WTC11 (cell line): ENCODE measurements at regions not wholly inside any gene's neighbourhood (a gene's known extent, or its start where the extent isn't known, plus 50 kb on each side); places are given as distances from the start of the nearest gene placed in this dataset.

ENCODE experiments used
- ATAC-seq: fragments of 200-7000 bp; cut with Tn5 transposase; 2 replicates; pipeline ENCODE4 v1.10.0; 2021; ENCODE audit warnings: mild to moderate bottlenecking, moderate library complexity
- CTCF ChIA-PET: fragments of 300-600 bp; sonication (Branson Sonifier 250); formaldehyde crosslinking; loops from one replicate; lab custom pipeline; 2021; ENCODE audit warnings: antibody characterized with exemption; lab: Charles Lee
- POLR2A ChIA-PET: fragments of 350-600 bp; sonication (Branson Sonifier 250); formaldehyde crosslinking; loops from one replicate; lab custom pipeline; 2021; ENCODE audit warnings: antibody characterized with exemption; lab: Charles Lee
- DNase-seq: peaks from one replicate; pipeline ENCODE4 v3.0.0; 2021; ENCODE audit warnings: low spot score
- H3K27ac Mint-ChIP-seq: 2 replicates; pipeline ENCODE4 v1.8.0; 2021; ENCODE audit warnings: mixed read lengths
- H3K27me3 Mint-ChIP-seq: 2 replicates; pipeline ENCODE4 v1.8.0; 2021; ENCODE audit warnings: low read depth, mild to moderate bottlenecking, moderate library complexity, mixed read lengths
- H3K36me3 Mint-ChIP-seq: 2 replicates; pipeline ENCODE4 v1.8.0; 2021; ENCODE audit warnings: mixed read lengths
- H3K4me1 Mint-ChIP-seq: 2 replicates; pipeline ENCODE4 v1.8.0; 2022; ENCODE audit warnings: mixed read lengths
- H3K4me3 Mint-ChIP-seq: 2 replicates; pipeline ENCODE4 v1.8.0; 2021; ENCODE audit warnings: mild to moderate bottlenecking, moderate library complexity, mixed read lengths
- H3K9me3 Mint-ChIP-seq: 2 replicates; pipeline ENCODE4 v1.8.0; 2021; ENCODE audit warnings: mixed read lengths
- AR ChIP-seq: fragments of 250-450 bp; sonication (Bioruptor Pico); IDR thresholded peaks from 2 replicates; pipeline ENCODE4 v1.9.0; 2021; ENCODE audit warnings: mild to moderate bottlenecking
- ATF3 ChIP-seq: sonication (generic); formaldehyde crosslinking; conservative IDR thresholded peaks from 2 replicates; pipeline ENCODE4 v1.8.1; 2022; ENCODE audit warnings: mild to moderate bottlenecking, missing genetic modification reagents
- CREM ChIP-seq: sonication (generic); formaldehyde crosslinking; IDR thresholded peaks from 2 replicates; pipeline ENCODE4 v1.8.1; 2022; ENCODE audit warnings: mild to moderate bottlenecking, missing genetic modification reagents, moderate library complexity
- ERG ChIP-seq: fragments of 250-450 bp; sonication (Bioruptor Pico); IDR thresholded peaks from 2 replicates; pipeline ENCODE4 v1.8.0; 2021; ENCODE audit warnings: mild to moderate bottlenecking
- ESRRA ChIP-seq: sonication (generic); formaldehyde crosslinking; IDR thresholded peaks from 2 replicates; pipeline ENCODE4 v1.8.1; 2022; ENCODE audit warnings: mild to moderate bottlenecking, missing genetic modification reagents, borderline replicate concordance
- GTF2I ChIP-seq: fragments of 250-450 bp; sonication (Bioruptor Pico); conservative IDR thresholded peaks from 2 replicates; pipeline ENCODE4 v1.4.0; 2021; ENCODE audit warnings: mild to moderate bottlenecking
- SMAD3 ChIP-seq: sonication (generic); formaldehyde crosslinking; IDR thresholded peaks from 2 replicates; pipeline ENCODE4 v1.8.0; 2022; ENCODE audit warnings: missing genetic modification reagents, mild to moderate bottlenecking, borderline replicate concordance
- TCF7 ChIP-seq: sonication (generic); formaldehyde crosslinking; IDR thresholded peaks from 2 replicates; pipeline ENCODE4 v1.8.0; 2022; ENCODE audit warnings: mild to moderate bottlenecking, low read depth, missing genetic modification reagents, moderate library complexity
- ZBTB21 ChIP-seq: sonication (generic); formaldehyde crosslinking; IDR thresholded peaks from 2 replicates; pipeline ENCODE4 v1.8.1; 2023; ENCODE audit warnings: mild to moderate bottlenecking, missing genetic modification reagents, borderline replicate concordance
- ZBTB43 ChIP-seq: sonication (generic); formaldehyde crosslinking; IDR thresholded peaks from 2 replicates; pipeline ENCODE4 v1.8.1; 2023; ENCODE audit warnings: mild to moderate bottlenecking, missing genetic modification reagents
- ZNF232 ChIP-seq: sonication (generic); formaldehyde crosslinking; IDR thresholded peaks from 2 replicates; pipeline ENCODE4 v1.8.0; 2022; ENCODE audit warnings: mild to moderate bottlenecking, missing genetic modification reagents
- ZNF263 ChIP-seq: sonication (generic); formaldehyde crosslinking; IDR thresholded peaks from 2 replicates; pipeline ENCODE4 v1.8.1; 2022; ENCODE audit warnings: low read depth, mild to moderate bottlenecking, moderate library complexity, missing genetic modification reagents
- ZNF317 ChIP-seq: sonication (generic); formaldehyde crosslinking; IDR thresholded peaks from 2 replicates; pipeline ENCODE4 v1.8.1; 2023; ENCODE audit warnings: low read depth, mild to moderate bottlenecking, moderate library complexity, missing genetic modification reagents, borderline replicate concordance
- TF ChIP-seq, protein P1 (sequence below): fragments of 250-450 bp; sonication (Bioruptor Pico); IDR thresholded peaks from 2 replicates; pipeline ENCODE4 v2.1.2; 2022; ENCODE audit warnings: mild to moderate bottlenecking, moderate library complexity
- TF ChIP-seq, protein P2 (sequence below): sonication (generic); formaldehyde crosslinking; IDR thresholded peaks from 2 replicates; pipeline ENCODE4 v1.8.0; 2022; ENCODE audit warnings: mild to moderate bottlenecking, missing genetic modification reagents

DNA sequence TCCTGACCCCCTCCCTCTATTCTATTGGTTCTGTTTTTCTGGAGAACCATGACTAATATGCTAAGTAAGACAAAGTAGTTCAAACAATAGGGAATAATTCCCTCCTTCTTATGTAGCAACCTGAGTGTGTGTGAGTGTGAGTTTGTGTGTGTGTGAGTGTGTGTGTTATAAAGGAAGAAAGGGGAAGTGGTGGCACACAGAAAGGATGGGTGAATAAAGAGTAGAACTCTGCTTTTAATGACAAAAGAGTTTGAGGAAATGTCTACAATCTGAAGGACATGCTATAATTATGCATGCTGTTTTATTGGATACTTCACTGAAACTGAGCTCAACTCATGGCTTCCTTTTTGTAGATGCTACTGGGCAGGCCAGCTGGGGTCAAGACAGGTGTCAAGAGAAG lies 489.5 kb downstream of the REEP3 start (continued):
- TF ChIP-seq, protein P1, sequence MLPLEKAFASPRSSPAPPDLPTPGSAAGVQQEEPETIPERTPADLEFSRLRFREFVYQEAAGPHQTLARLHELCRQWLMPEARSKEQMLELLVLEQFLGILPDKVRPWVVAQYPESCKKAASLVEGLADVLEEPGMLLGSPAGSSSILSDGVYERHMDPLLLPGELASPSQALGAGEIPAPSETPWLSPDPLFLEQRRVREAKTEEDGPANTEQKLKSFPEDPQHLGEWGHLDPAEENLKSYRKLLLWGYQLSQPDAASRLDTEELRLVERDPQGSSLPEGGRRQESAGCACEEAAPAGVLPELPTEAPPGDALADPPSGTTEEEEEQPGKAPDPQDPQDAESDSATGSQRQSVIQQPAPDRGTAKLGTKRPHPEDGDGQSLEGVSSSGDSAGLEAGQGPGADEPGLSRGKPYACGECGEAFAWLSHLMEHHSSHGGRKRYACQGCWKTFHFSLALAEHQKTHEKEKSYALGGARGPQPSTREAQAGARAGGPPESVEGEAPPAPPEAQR (CRISPR knock-in tag) = no peak
- TF ChIP-seq GTF2I (CRISPR knock-in tag) (no peak), ESRRA (CRISPR knock-in tag) (no peak), ERG (no peak), CREM (CRISPR knock-in tag) (no peak), SMAD3 (CRISPR knock-in tag) (no peak)
- TF ChIP-seq, protein P2, sequence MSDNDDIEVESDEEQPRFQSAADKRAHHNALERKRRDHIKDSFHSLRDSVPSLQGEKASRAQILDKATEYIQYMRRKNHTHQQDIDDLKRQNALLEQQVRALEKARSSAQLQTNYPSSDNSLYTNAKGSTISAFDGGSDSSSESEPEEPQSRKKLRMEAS (CRISPR knock-in tag) = no peak

- H3K36me3 Mint-ChIP-seq = peaks cover 8% of the 10 kb centered on the region
- H3K27ac Mint-ChIP-seq = peak overlapping the region; percentile 86; the same call in 1 of the 2 replicates
- no peak overlapping the region for H3K4me3 Mint-ChIP-seq
- CTCF ChIA-PET = interaction anchor here (1.4 kb wide), 1 partner anchor 145 kb away, joined by 4 read pairs; no protein-coding TSS in a partner anchor
- 0 out of 2 replicates have a peak, but pooled peaks cover under 1% of the 10 kb centered on the region for H3K27me3 Mint-ChIP-seq
- DNase-seq = no peak
- TF ChIP-seq ZBTB43 (CRISPR knock-in tag) (no peak), ATF3 (CRISPR knock-in tag) (no peak), ESRRA (CRISPR knock-in tag) (no peak), TCF7 (CRISPR knock-in tag) (no peak), ZNF317 (CRISPR knock-in tag) (no peak), AR (CRISPR knock-in tag) (no peak), ZNF263 (no peak)
- peaks cover 17% of the 10 kb centered on the region for H3K4me1 Mint-ChIP-seq
- H3K9me3 Mint-ChIP-seq = peaks cover 29% of the 10 kb centered on the region
- POLR2A ChIA-PET = no interaction called here
- peak; percentile 85 for ATAC-seq
These were observed 490.9 kb downstream of the REEP3 start for GRCh38 chr10:64011912-64012714.

DNA sequence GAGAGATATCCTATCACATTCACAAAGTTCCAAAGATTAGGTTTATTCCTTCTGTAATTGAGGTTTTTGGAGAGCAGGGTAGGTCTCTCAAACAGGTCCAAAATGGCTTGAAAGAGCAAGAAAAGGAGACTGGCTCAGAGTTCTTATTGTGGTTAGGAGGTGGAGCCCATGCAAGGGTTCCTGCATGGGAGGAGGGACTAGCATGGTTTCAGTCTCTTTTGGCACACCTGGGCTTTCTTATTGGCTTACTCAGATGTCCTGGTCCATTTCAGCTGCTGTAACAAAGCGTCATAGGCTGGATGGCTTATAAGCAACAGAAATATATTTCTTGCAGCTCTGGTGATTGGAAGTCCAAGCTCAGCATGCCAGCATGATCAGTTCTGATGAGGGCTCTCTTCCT lies 493.1 kb downstream of the REEP3 start:
- H3K27ac Mint-ChIP-seq = no peak overlapping the region
- ChIA-PET CTCF (interaction anchor here (1.2 kb wide), 1 partner anchor 37 kb away, joined by 3 read pairs; no protein-coding TSS in a partner anchor), POLR2A (no interaction called here)
- TF ChIP-seq ZBTB21 (CRISPR knock-in tag) = no peak
- no peak for TF ChIP-seq ZNF232
- H3K4me1 Mint-ChIP-seq = peaks cover 17% of the 10 kb centered on the region
- H3K4me3 Mint-ChIP-seq = no peak overlapping the region
- peaks cover 17% of the 10 kb centered on the region for H3K9me3 Mint-ChIP-seq
- ATAC-seq (no peak), DNase-seq (no peak)
- no peaks in the 10 kb centered on the region; the same call in 1 of the 2 replicates for H3K27me3 Mint-ChIP-seq
- 0 out of 2 replicates have a peak, but pooled peaks cover 3% of the 10 kb centered on the region for H3K36me3 Mint-ChIP-seq
